K562 (cell line): ENCODE measurements at regions not wholly inside any gene's neighbourhood (a gene's known extent, or its start where the extent isn't known, plus 50 kb on each side); places are given as distances from the start of the nearest gene placed in this dataset.

ENCODE experiments used
- CHD1 ChIP-seq: fragments of 200-600 bp; sonication (generic); IDR thresholded peaks from one replicate; pipeline ENCODE4 v1.6.1; 2012; ENCODE audit warnings: mild to moderate bottlenecking, moderate library complexity, low read length, inconsistent platforms
- DDX20 ChIP-seq: fragments of 450-650 bp; IDR thresholded peaks from 2 replicates; pipeline ENCODE4 v1.6.1; 2016; ENCODE audit warnings: missing genetic modification characterization, low read depth, mild to moderate bottlenecking, missing compliant biosample characterization, moderate library complexity
- ETV1 ChIP-seq: fragments of 450-650 bp; conservative IDR thresholded peaks from 2 replicates; pipeline ENCODE4 v1.6.1; 2016; ENCODE audit warnings: missing genetic modification characterization, control low read depth, low read depth, missing compliant biosample characterization
- HDAC1 ChIP-seq, 2 experiments: fragments of 450-650 bp; IDR thresholded peaks; 2 replicates each; pipeline ENCODE4 v1.6.1; 2016 to 2017; ENCODE audit warnings: inconsistent platforms in 1 of 2, mild to moderate bottlenecking in 1 of 2, moderate library complexity in 1 of 2
- MNT ChIP-seq, 2 experiments: fragments of 450-650 bp; conservative IDR thresholded peaks; 2 replicates each; pipeline ENCODE4 v1.6.1; 2017; ENCODE audit warnings: mild to moderate bottlenecking in 2 of 2, moderate library complexity in 2 of 2
- NFE2 ChIP-seq: IDR thresholded peaks from 2 replicates; pipeline ENCODE4 v1.6.1; 2014; ENCODE audit warnings: antibody characterized with exemption, low read depth
- PRDM10 ChIP-seq: fragments of 450-650 bp; IDR thresholded peaks from 2 replicates; pipeline ENCODE4 v1.6.1; 2018; ENCODE audit not compliant: partially characterized antibody
- PTTG1 ChIP-seq: fragments of 450-650 bp; IDR thresholded peaks from 2 replicates; pipeline ENCODE4 v1.6.1; 2016; ENCODE audit warnings: low read depth, mild to moderate bottlenecking, missing genetic modification characterization, missing compliant biosample characterization
- ZBTB49 ChIP-seq: sonication (generic); formaldehyde crosslinking; IDR thresholded peaks from 2 replicates; pipeline ENCODE4 v1.8.0; 2022; ENCODE audit warnings: missing genetic modification reagents, mild to moderate bottlenecking, borderline replicate concordance
- ZNF280A ChIP-seq: fragments of 450-650 bp; IDR thresholded peaks from 2 replicates; pipeline ENCODE4 v1.6.1; 2018; ENCODE audit warnings: mild to moderate bottlenecking, low read depth; ENCODE audit not compliant: partially characterized antibody
- ZNF398 ChIP-seq: fragments of 250-450 bp; sonication (Bioruptor Pico); IDR thresholded peaks from 2 replicates; pipeline ENCODE4 v1.8.0; 2021; ENCODE audit warnings: moderate library complexity, mild to moderate bottlenecking, inconsistent platforms
- ZNF75A ChIP-seq: fragments of 450-650 bp; formaldehyde crosslinking; IDR thresholded peaks from 2 replicates; pipeline ENCODE4 v1.4.0; 2020; ENCODE audit warnings: mild to moderate bottlenecking
- ZNF79 ChIP-seq: fragments of 250-450 bp; sonication (Bioruptor Pico); IDR thresholded peaks from 2 replicates; pipeline ENCODE4 v1.4.0; 2020; ENCODE audit warnings: low read depth, mild to moderate bottlenecking, moderate library complexity

- no peak for TF ChIP-seq HDAC1 (IDR thresholded peaks at IDR 0.05)
- TF ChIP-seq CHD1 = no peak
- TF ChIP-seq ZNF280A = no peak
- TF ChIP-seq ZNF398 (CRISPR knock-in tag) = no peak
- no peak for TF ChIP-seq ZNF79 (CRISPR knock-in tag)
- no peak for TF ChIP-seq PRDM10
- no peak for TF ChIP-seq ETV1 (tag)
- no peak for TF ChIP-seq PTTG1 (tag)
- TF ChIP-seq ZNF75A (CRISPR knock-in tag) = no peak
- no peak for TF ChIP-seq MNT (conservative IDR thresholded peaks at IDR 0.05)
- no peak for TF ChIP-seq ZBTB49 (CRISPR knock-in tag)
- no peak for TF ChIP-seq DDX20 (tag)
- no peak for TF ChIP-seq NFE2
These were observed 259.1 kb downstream of the SLC6A15 start (continued) for GRCh38 chr12:84653482-84653881.
